ENCODE measurements at regions not wholly inside any gene's neighbourhood (a gene's known extent, or its start where the extent isn't known, plus 50 kb on each side); places are given as distances from the start of the nearest gene placed in this dataset.

GRCh38 chr1:55713516-55713915 is 498.4 kb upstream of the USP24 start:
- TF ChIP-seq CTCF (IDR thresholded peaks at IDR 0.05) (no peak), POLR2A (IDR thresholded peaks at IDR 0.05) (no peak)

Measured in testis (tissue), 2 donors.